Transverse colon (tissue), 3 donors: ENCODE measurements at regions not wholly inside any gene's neighbourhood (a gene's known extent, or its start where the extent isn't known, plus 50 kb on each side); places are given as distances from the start of the nearest gene placed in this dataset.

ENCODE experiments used
- POLR2A ChIP-seq: fragments of 450-650 bp; IDR thresholded peaks from one replicate; pipeline ENCODE4 v1.6.1; 2016; ENCODE audit warnings: antibody characterized with exemption, mild to moderate bottlenecking, moderate library complexity
- TF ChIP-seq, protein P1 (sequence below), 5 experiments: fragments of 200-600 bp in 3 of 5; fragments of 450-650 bp in 2 of 5; sonication (generic) in 3 of 5; IDR thresholded peaks; 1 replicate in 2 of 5; 2 replicates in 3 of 5; pipeline ENCODE4 v1.5.1; 2016 to 2017; ENCODE audit warnings: antibody characterized with exemption in 5 of 5, inconsistent platforms in 3 of 5, mild to moderate bottlenecking in 2 of 5, moderate library complexity in 1 of 5

DNA sequence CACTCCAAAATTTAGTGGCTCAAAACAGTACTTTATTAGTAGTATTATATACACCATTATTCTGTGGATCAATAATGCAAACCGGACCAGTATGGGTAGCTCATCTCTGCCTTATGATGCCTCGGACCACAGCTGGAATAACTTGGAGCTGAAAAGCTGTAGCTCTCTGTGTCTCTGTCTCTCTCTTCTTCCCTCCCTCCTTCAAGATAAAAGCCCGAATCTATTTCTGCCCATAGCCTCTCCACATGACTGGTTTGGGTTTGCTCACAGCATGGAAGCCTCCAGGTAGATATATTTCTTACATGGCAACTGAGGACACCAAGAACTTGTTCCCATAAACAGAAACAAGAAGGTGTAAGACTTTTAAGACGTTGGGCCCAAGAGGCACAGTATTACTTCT lies 147.5 kb upstream of the TBCA start:
- no peak for TF ChIP-seq POLR2A
- TF ChIP-seq, protein P1, sequence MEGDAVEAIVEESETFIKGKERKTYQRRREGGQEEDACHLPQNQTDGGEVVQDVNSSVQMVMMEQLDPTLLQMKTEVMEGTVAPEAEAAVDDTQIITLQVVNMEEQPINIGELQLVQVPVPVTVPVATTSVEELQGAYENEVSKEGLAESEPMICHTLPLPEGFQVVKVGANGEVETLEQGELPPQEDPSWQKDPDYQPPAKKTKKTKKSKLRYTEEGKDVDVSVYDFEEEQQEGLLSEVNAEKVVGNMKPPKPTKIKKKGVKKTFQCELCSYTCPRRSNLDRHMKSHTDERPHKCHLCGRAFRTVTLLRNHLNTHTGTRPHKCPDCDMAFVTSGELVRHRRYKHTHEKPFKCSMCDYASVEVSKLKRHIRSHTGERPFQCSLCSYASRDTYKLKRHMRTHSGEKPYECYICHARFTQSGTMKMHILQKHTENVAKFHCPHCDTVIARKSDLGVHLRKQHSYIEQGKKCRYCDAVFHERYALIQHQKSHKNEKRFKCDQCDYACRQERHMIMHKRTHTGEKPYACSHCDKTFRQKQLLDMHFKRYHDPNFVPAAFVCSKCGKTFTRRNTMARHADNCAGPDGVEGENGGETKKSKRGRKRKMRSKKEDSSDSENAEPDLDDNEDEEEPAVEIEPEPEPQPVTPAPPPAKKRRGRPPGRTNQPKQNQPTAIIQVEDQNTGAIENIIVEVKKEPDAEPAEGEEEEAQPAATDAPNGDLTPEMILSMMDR (IDR thresholded peaks at IDR 0.05) = no peak
